Keratinocyte (primary cell): ENCODE measurements at regions not wholly inside any gene's neighbourhood (a gene's known extent, or its start where the extent isn't known, plus 50 kb on each side); places are given as distances from the start of the nearest gene placed in this dataset.

Experiments used
- EZH2 ChIP-seq: IDR thresholded peaks from one replicate; pipeline ENCODE4 v1.6.1; 2012; ENCODE audit warnings: inconsistent platforms, mild to moderate bottlenecking, low read length, moderate library complexity
- TF ChIP-seq, protein P1 (sequence below), 3 experiments: IDR thresholded peaks in 1 of 3; conservative IDR thresholded peaks in 1 of 3; optimal IDR thresholded peaks in 1 of 3; 2 replicates in 2 of 3; 3 replicates in 1 of 3; pipeline versions ENCODE3 to v1.5.1; 2011; ENCODE audit warnings: low read length in 3 of 3, mild to moderate bottlenecking in 3 of 3, moderate library complexity in 2 of 3, control low read depth in 1 of 3, inconsistent platforms in 1 of 3; ENCODE audit not compliant: insufficient read depth in 2 of 3; ENCODE audit errors: extremely low read depth in 1 of 3

- TF ChIP-seq, protein P1, sequence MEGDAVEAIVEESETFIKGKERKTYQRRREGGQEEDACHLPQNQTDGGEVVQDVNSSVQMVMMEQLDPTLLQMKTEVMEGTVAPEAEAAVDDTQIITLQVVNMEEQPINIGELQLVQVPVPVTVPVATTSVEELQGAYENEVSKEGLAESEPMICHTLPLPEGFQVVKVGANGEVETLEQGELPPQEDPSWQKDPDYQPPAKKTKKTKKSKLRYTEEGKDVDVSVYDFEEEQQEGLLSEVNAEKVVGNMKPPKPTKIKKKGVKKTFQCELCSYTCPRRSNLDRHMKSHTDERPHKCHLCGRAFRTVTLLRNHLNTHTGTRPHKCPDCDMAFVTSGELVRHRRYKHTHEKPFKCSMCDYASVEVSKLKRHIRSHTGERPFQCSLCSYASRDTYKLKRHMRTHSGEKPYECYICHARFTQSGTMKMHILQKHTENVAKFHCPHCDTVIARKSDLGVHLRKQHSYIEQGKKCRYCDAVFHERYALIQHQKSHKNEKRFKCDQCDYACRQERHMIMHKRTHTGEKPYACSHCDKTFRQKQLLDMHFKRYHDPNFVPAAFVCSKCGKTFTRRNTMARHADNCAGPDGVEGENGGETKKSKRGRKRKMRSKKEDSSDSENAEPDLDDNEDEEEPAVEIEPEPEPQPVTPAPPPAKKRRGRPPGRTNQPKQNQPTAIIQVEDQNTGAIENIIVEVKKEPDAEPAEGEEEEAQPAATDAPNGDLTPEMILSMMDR (optimal IDR thresholded peaks at IDR 0.05 in 1 of 3, IDR thresholded peaks at IDR 0.05 in 1 of 3, conservative IDR thresholded peaks at IDR 0.05 in 1 of 3; ENCODE audit: extremely low read depth in 1 of 3, insufficient read depth in 2 of 3, low read length in 3 of 3): no peak
- no peak for TF ChIP-seq EZH2
Measured at GRCh38 chr6:71698702-71699101, 187.6 kb upstream of the RIMS1 start.
